Uterus (tissue), 3 donors: ENCODE measurements at regions not wholly inside any gene's neighbourhood (a gene's known extent, or its start where the extent isn't known, plus 50 kb on each side); places are given as distances from the start of the nearest gene placed in this dataset.

Experiments used
- DNase-seq, 2 donors: peaks; one replicate each; pipeline ENCODE4 v3.0.0-alpha.2; 2019 to 2020
- H3K27ac ChIP-seq, 2 donors: fragments of 200-600 bp; sonication (generic); 1 replicate in 1 of 2; 2 replicates in 1 of 2; pipeline ENCODE4 v1.5.1; 2016 to 2018
- H3K27me3 ChIP-seq, 2 donors: fragments of 200-600 bp; sonication (generic); one replicate each; pipeline ENCODE4 v1.5.1; 2018 to 2019; ENCODE audit warnings: control low read depth in 1 of 2
- H3K36me3 ChIP-seq, 2 donors: fragments of 200-600 bp; sonication (generic); one replicate each; pipeline ENCODE4 v1.5.1; 2019; ENCODE audit warnings: control low read depth in 1 of 2
- H3K4me1 ChIP-seq, 2 donors: fragments of 200-600 bp; sonication (generic); one replicate each; pipeline ENCODE4 v1.5.1; 2018 to 2019; ENCODE audit warnings: control low read depth in 1 of 2
- H3K4me3 ChIP-seq, 2 donors: fragments of 200-600 bp; sonication (generic); 1 replicate in 1 of 2; 2 replicates in 1 of 2; pipeline ENCODE4 v1.5.1; 2018 to 2019; ENCODE audit warnings: mild to moderate bottlenecking in 1 of 2
- H3K9me3 ChIP-seq, 2 donors: fragments of 200-600 bp; sonication (generic); one replicate each; pipeline ENCODE4 v1.5.1; 2019; ENCODE audit warnings: control low read depth in 1 of 2
- CTCF ChIP-seq, 4 experiments: fragments of 200-600 bp in 2 of 4; fragments of 450-650 bp in 2 of 4; sonication (generic) in 2 of 4; IDR thresholded peaks; one replicate each; pipeline ENCODE4 v1.5.1; 2016 to 2019; ENCODE audit warnings: antibody characterized with exemption in 4 of 4, mild to moderate bottlenecking in 2 of 4, moderate library complexity in 1 of 4
- POLR2A ChIP-seq, 2 donors: fragments of 450-650 bp; IDR thresholded peaks; one replicate each; pipeline ENCODE4 v1.6.1; 2016; ENCODE audit warnings: antibody characterized with exemption in 2 of 2, mild to moderate bottlenecking in 1 of 2, moderate library complexity in 1 of 2
- intact Hi-C: fragments of 100-400 bp; cut with DNase I; formaldehyde crosslinking; loops from one replicate; pipeline ENCODE4 v1.15.1; 2023; ENCODE audit warnings: low total_unique reads
- donor health status: DM: yes; HTN: yes; CAD: no.

GRCh38 chr22:27546157-27546935, 255.2 kb downstream of the MN1 start:
- no peaks in the 10 kb centered on the region for H3K4me1 ChIP-seq
- H3K27me3 ChIP-seq = no peaks in the 10 kb centered on the region
- TF ChIP-seq CTCF (IDR thresholded peaks at IDR 0.05) (no peak), POLR2A (IDR thresholded peaks at IDR 0.05) (no peak)
- no peak overlapping the region for H3K4me3 ChIP-seq
- H3K36me3 ChIP-seq = no peaks in the 10 kb centered on the region
- intact Hi-C loops = no loop called here
- no peak overlapping the region for H3K27ac ChIP-seq
- no peak for DNase-seq
- H3K9me3 ChIP-seq = no peaks in the 10 kb centered on the region

DNA sequence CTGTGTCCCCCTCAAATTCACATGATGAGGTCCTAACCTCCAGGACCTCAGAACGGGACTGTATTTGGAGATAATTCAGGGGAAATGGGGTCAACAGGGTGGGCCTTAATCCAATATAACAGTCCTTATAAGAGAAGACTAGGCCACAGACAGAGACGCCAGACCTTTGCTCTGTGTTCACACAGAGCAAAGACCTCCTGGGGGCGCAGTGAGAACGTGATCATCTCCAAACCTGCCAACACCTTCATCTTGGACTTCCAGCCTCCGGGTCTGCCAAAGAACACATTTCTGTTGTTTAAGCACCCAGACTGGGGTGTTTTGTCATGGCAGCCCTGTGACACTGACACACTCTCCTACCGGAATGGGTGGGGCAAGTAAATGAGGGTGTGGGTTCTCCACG, 250.2 kb downstream of the MN1 start:
- no peak for DNase-seq
- Histone ChIP-seq H3K27ac (no peak overlapping the region), H3K36me3 (no peaks in the 10 kb centered on the region), H3K27me3 (no peaks in the 10 kb centered on the region), H3K4me3 (no peak overlapping the region), H3K9me3 (no peaks in the 10 kb centered on the region), H3K4me1 (no peaks in the 10 kb centered on the region)
- no peak for TF ChIP-seq POLR2A (IDR thresholded peaks at IDR 0.05)
- TF ChIP-seq CTCF (IDR thresholded peaks at IDR 0.05) = no peak
- intact Hi-C loops = no loop called here

DNA sequence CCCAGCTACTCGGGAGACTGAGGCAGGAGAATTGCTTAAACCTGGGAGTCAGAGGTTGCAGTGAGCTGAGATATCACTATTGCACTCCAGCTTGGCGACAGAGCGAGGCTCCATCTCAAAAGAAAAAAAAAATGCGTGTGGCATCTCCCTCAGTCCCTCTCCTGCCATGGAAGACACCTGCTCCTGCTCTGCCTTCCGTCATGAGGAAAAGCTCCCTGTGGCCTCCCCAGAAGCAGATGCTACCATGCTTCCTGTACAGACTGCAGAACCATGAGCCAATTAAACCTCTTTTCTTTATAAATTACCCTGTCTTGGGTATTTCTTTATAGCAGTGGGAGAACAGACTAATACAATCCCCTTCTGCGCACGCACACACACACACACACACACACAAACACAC, 249.4 kb downstream of the MN1 start:
- Histone ChIP-seq H3K4me1 (no peaks in the 10 kb centered on the region), H3K36me3 (no peaks in the 10 kb centered on the region), H3K4me3 (no peak overlapping the region), H3K9me3 (no peaks in the 10 kb centered on the region), H3K27me3 (no peaks in the 10 kb centered on the region), H3K27ac (no peak overlapping the region)
- intact Hi-C loops = no loop called here
- no peak for TF ChIP-seq CTCF (IDR thresholded peaks at IDR 0.05)
- TF ChIP-seq POLR2A (IDR thresholded peaks at IDR 0.05) = no peak
- no peak for DNase-seq

GRCh38 chr22:27552863-27553262, 248.7 kb downstream of the MN1 start:
- H3K36me3 ChIP-seq = no peaks in the 10 kb centered on the region
- H3K4me3 ChIP-seq = no peak overlapping the region
- TF ChIP-seq POLR2A (IDR thresholded peaks at IDR 0.05) = no peak
- no peak for TF ChIP-seq CTCF (IDR thresholded peaks at IDR 0.05)
- no peaks in the 10 kb centered on the region for H3K4me1 ChIP-seq
- intact Hi-C loops = no loop called here
- H3K9me3 ChIP-seq = no peaks in the 10 kb centered on the region
- no peaks in the 10 kb centered on the region for H3K27me3 ChIP-seq
- H3K27ac ChIP-seq = no peak overlapping the region
- no peak for DNase-seq

GRCh38 chr22:27554106-27554811, 247.3 kb downstream of the MN1 start:
- TF ChIP-seq POLR2A (IDR thresholded peaks at IDR 0.05) = no peak
- TF ChIP-seq CTCF (IDR thresholded peaks at IDR 0.05) = no peak
- Histone ChIP-seq H3K36me3 (no peaks in the 10 kb centered on the region), H3K4me1 (no peaks in the 10 kb centered on the region), H3K9me3 (no peaks in the 10 kb centered on the region), H3K4me3 (no peak overlapping the region), H3K27me3 (no peaks in the 10 kb centered on the region), H3K27ac (no peak overlapping the region)
- intact Hi-C loops = no loop called here
- peak in 1 of 2 donors; percentile 44 for DNase-seq
